ENCODE measurements at regions not wholly inside any gene's neighbourhood (a gene's known extent, or its start where the extent isn't known, plus 50 kb on each side); places are given as distances from the start of the nearest gene placed in this dataset.

GRCh38 chr1:184859381-184860105, 104.9 kb upstream of the EDEM3 start:
- TF ChIP-seq EP300 (IDR thresholded peaks at IDR 0.05), result no peak
- TF ChIP-seq CTCF (IDR thresholded peaks at IDR 0.05), result no peak

Data from esophagus muscularis mucosa (tissue), 3 donors.